Fibroblast of pulmonary artery (primary cell): ENCODE measurements at regions not wholly inside any gene's neighbourhood (a gene's known extent, or its start where the extent isn't known, plus 50 kb on each side); places are given as distances from the start of the nearest gene placed in this dataset.

Experiments used
- DNase-seq: peaks from one replicate; pipeline ENCODE4 v3.0.0-alpha.2; 2010; ENCODE audit warnings: low read depth
- H3K4me3 ChIP-seq: replicated peaks from 2 replicates; pipeline ENCODE4 v1.5.1; 2011; ENCODE audit warnings: low read depth, mild to moderate bottlenecking, control low read depth, low read length, moderate library complexity
- CTCF ChIP-seq: IDR thresholded peaks from 2 replicates; pipeline ENCODE4 v1.5.1; 2011; ENCODE audit warnings: mild to moderate bottlenecking, control low read depth, low read length, inconsistent platforms; ENCODE audit errors: missing control alignments

GRCh38 chr1:9183898-9184297 lies 50.7 kb upstream of the H6PD start:
- H3K4me3 ChIP-seq, result peak overlapping the region; percentile 93
- no peak for TF ChIP-seq CTCF
- no peak for DNase-seq

DNA sequence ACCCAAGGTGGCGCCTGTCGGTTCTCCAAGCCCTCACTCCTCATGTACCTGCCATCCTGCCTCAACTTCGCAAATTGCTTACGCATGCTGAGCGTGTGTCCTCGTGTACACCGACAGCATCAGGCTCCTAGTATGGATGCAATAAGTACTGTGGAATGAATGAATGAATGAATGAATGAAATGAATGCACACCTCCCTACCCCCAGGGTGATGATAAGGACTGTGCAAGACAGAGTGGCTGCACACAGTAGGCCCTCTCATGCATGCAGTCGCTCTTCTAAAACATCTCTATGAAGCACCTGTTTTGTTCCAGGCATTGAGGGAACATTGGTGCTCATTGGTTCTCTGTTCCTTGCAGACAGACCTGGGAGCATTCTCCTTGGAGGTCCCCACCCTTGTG lies 49.8 kb upstream of the H6PD start:
- no peak for TF ChIP-seq CTCF
- no peak overlapping the region for H3K4me3 ChIP-seq
- no peak for DNase-seq
